CD4-positive, alpha-beta T cell (primary cell): ENCODE measurements at regions not wholly inside any gene's neighbourhood (a gene's known extent, or its start where the extent isn't known, plus 50 kb on each side); places are given as distances from the start of the nearest gene placed in this dataset.

Source experiments
- ATAC-seq: fragments of 200-7000 bp; cut with Tn5 transposase; one replicate; pipeline ENCODE4 v1.10.0; 2022; ENCODE audit warnings: mild to moderate bottlenecking; ENCODE audit not compliant: poor library complexity
- CTCF ChIA-PET: fragments of 350-600 bp; sonication (Branson Sonifier 250); formaldehyde crosslinking; loops from one replicate; lab custom pipeline; 2021; ENCODE audit warnings: antibody characterized with exemption, inconsistent platforms; lab: Charles Lee
- POLR2A ChIA-PET: fragments of 350-600 bp; sonication (Branson Sonifier 250); formaldehyde crosslinking; loops from one replicate; lab custom pipeline; 2021; ENCODE audit warnings: antibody characterized with exemption, inconsistent platforms; lab: Charles Lee
- DNase-seq, 14 experiments: peaks; one replicate each; pipeline ENCODE4 v3.0.0-alpha.2; 2013 to 2020; ENCODE audit warnings: mixed read lengths in 2 of 14
- H3K27ac ChIP-seq, 2 donors: one replicate each; pipeline versions ENCODE4 v1.5.1 to v1.7.0; 2013; ENCODE audit warnings: low read length in 2 of 2, low read depth in 1 of 2, mild to moderate bottlenecking in 1 of 2
- H3K27me3 ChIP-seq, 2 experiments: 1 replicate in 1 of 2; 2 replicates in 1 of 2; pipeline versions ENCODE4 v1.6.1 to v1.7.0; 2013; ENCODE audit warnings: low read length in 2 of 2, control low read depth in 1 of 2, mild to moderate bottlenecking in 1 of 2, moderate library complexity in 1 of 2; ENCODE audit not compliant: insufficient read depth in 2 of 2, control insufficient read depth in 1 of 2
- H3K36me3 ChIP-seq: one replicate; pipeline ENCODE4 v1.6.1; 2013; ENCODE audit warnings: low read length, control low read depth; ENCODE audit not compliant: insufficient read depth
- H3K4me1 ChIP-seq: one replicate; pipeline ENCODE4 v1.6.1; 2013; ENCODE audit warnings: low read length, control low read depth; ENCODE audit not compliant: insufficient read depth
- H3K4me3 ChIP-seq: one replicate; pipeline ENCODE4 v1.5.1; 2013; ENCODE audit warnings: mild to moderate bottlenecking, low read length, moderate library complexity
- H3K9me3 ChIP-seq, 2 experiments: 1 replicate in 1 of 2; 2 replicates in 1 of 2; pipeline versions ENCODE4 v1.6.1 to v1.7.0; 2013; ENCODE audit warnings: low read length in 2 of 2, mild to moderate bottlenecking in 2 of 2, control low read depth in 1 of 2, moderate library complexity in 1 of 2; ENCODE audit not compliant: control insufficient read depth in 1 of 2, insufficient read depth in 1 of 2
- H3K27ac Mint-ChIP-seq: one replicate; pipeline ENCODE4 v1.8.0; 2020; ENCODE audit warnings: mixed read lengths
- H3K27me3 Mint-ChIP-seq: one replicate; pipeline ENCODE4 v1.8.0; 2021; ENCODE audit warnings: mixed read lengths
- H3K36me3 Mint-ChIP-seq: one replicate; pipeline ENCODE4 v1.8.0; 2021; ENCODE audit warnings: low read depth, mixed read lengths
- H3K4me1 Mint-ChIP-seq: one replicate; pipeline ENCODE4 v1.8.0; 2021; ENCODE audit warnings: low read depth, mixed read lengths
- H3K4me3 Mint-ChIP-seq: one replicate; pipeline ENCODE4 v1.8.0; 2020; ENCODE audit warnings: mild to moderate bottlenecking, mixed read lengths
- H3K9me3 Mint-ChIP-seq: one replicate; pipeline ENCODE4 v1.8.0; 2020; ENCODE audit warnings: mixed read lengths
- intact Hi-C, 2 experiments: fragments of 100-400 bp; cut with DNase I in 1 of 2; cut with micrococcal nuclease in 1 of 2; formaldehyde crosslinking; loops; one replicate each; pipeline versions ENCODE4 v1.15.1 to v1.9.0; 2023 to 2025; cut with DNase I, micrococcal nuclease
- TF ChIP-seq, protein P1 (sequence below): fragments of 200-600 bp; IDR thresholded peaks from one replicate; pipeline ENCODE4 v1.8.0; 2022; ENCODE audit warnings: antibody characterized with exemption, mild to moderate bottlenecking

DNA sequence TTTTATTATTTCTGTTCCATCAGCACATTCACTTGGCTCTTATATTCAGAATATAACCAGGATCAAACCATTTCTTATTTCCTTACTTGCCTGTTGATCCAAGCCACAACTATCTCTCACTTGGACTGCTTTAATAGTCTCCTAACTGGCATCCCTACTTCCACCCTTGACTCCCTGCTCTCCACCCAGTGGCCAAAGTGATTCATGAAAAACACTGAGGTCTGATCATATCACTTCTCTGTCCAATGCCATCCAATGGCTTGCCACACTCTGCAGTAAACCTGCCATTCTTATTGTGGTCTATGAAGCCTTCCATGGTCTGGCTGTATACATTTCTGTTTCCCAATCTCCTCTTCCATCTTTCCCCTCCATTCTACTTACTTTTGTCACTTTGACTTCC is 576.1 kb downstream of the PDCD6IP start:
- H3K27me3 Mint-ChIP-seq, result no peaks in the 10 kb centered on the region
- no peaks in the 10 kb centered on the region for H3K36me3 Mint-ChIP-seq
- no peak for ATAC-seq
- no peaks in the 10 kb centered on the region for H3K4me1 Mint-ChIP-seq
- no peak overlapping the region for H3K4me3 ChIP-seq
- H3K27ac ChIP-seq, result no peak overlapping the region
- no peaks in the 10 kb centered on the region for H3K36me3 ChIP-seq
- POLR2A ChIA-PET, result no interaction called here
- no peaks in the 10 kb centered on the region for H3K27me3 ChIP-seq
- DNase-seq, result no peak
- H3K9me3 Mint-ChIP-seq, result peaks cover 3% of the 10 kb centered on the region
- no peak overlapping the region for H3K4me3 Mint-ChIP-seq
- CTCF ChIA-PET, result no interaction called here
- no peak overlapping the region for H3K27ac Mint-ChIP-seq
- no peaks in the 10 kb centered on the region for H3K9me3 ChIP-seq
- intact Hi-C loops, result no loop called here
- H3K4me1 ChIP-seq, result no peaks in the 10 kb centered on the region
- TF ChIP-seq, protein P1, sequence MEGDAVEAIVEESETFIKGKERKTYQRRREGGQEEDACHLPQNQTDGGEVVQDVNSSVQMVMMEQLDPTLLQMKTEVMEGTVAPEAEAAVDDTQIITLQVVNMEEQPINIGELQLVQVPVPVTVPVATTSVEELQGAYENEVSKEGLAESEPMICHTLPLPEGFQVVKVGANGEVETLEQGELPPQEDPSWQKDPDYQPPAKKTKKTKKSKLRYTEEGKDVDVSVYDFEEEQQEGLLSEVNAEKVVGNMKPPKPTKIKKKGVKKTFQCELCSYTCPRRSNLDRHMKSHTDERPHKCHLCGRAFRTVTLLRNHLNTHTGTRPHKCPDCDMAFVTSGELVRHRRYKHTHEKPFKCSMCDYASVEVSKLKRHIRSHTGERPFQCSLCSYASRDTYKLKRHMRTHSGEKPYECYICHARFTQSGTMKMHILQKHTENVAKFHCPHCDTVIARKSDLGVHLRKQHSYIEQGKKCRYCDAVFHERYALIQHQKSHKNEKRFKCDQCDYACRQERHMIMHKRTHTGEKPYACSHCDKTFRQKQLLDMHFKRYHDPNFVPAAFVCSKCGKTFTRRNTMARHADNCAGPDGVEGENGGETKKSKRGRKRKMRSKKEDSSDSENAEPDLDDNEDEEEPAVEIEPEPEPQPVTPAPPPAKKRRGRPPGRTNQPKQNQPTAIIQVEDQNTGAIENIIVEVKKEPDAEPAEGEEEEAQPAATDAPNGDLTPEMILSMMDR, result no peak

DNA sequence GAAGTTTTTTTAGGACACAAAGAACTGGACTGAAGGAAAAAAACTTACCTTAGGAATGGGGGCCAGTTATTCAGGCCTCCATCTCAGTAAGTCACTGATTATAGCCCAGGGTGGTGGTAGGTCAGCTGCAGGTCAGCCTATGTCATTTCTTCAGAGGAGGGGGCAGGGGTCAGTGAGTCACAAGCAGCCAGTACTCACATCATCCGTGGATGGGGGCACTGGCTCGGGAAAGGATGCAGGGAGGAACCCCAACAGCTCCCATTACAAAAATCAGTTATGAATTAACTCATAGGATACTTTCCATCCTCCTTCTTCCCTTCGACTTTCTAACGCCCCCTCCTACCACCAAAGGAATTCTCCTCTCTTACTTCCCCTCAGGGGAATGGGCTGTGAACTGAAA is 578.3 kb downstream of the PDCD6IP start:
- no peak overlapping the region for H3K27ac ChIP-seq
- DNase-seq (no peak), ATAC-seq (no peak)
- intact Hi-C loops, result no loop called here
- no peak overlapping the region for H3K4me3 ChIP-seq
- Mint-ChIP-seq H3K36me3 (no peaks in the 10 kb centered on the region), H3K27ac (no peak overlapping the region), H3K4me1 (no peaks in the 10 kb centered on the region), H3K9me3 (no peaks in the 10 kb centered on the region), H3K4me3 (no peak overlapping the region), H3K27me3 (no peaks in the 10 kb centered on the region)
- no peaks in the 10 kb centered on the region for H3K36me3 ChIP-seq
- POLR2A ChIA-PET, result no interaction called here
- CTCF ChIA-PET, result no interaction called here
- no peaks in the 10 kb centered on the region for H3K9me3 ChIP-seq
- no peaks in the 10 kb centered on the region for H3K4me1 ChIP-seq
- no peaks in the 10 kb centered on the region for H3K27me3 ChIP-seq
- TF ChIP-seq, protein P1, result no peak

GRCh38 chr3:34377961-34378360 is 579.5 kb downstream of the PDCD6IP start:
- CTCF ChIA-PET, result no interaction called here
- ATAC-seq (no peak), DNase-seq (no peak)
- Histone ChIP-seq H3K36me3 (no peaks in the 10 kb centered on the region), H3K4me3 (no peak overlapping the region), H3K27me3 (no peaks in the 10 kb centered on the region), H3K9me3 (no peaks in the 10 kb centered on the region), H3K27ac (no peak overlapping the region), H3K4me1 (no peaks in the 10 kb centered on the region)
- TF ChIP-seq, protein P1, result no peak
- no peaks in the 10 kb centered on the region for H3K27me3 Mint-ChIP-seq
- intact Hi-C loops, result no loop called here
- POLR2A ChIA-PET, result no interaction called here
- no peaks in the 10 kb centered on the region for H3K4me1 Mint-ChIP-seq
- no peak overlapping the region for H3K27ac Mint-ChIP-seq
- no peak overlapping the region for H3K4me3 Mint-ChIP-seq
- no peaks in the 10 kb centered on the region for H3K9me3 Mint-ChIP-seq
- no peaks in the 10 kb centered on the region for H3K36me3 Mint-ChIP-seq
